GM08714 (cell line): ENCODE measurements at regions not wholly inside any gene's neighbourhood (a gene's known extent, or its start where the extent isn't known, plus 50 kb on each side); places are given as distances from the start of the nearest gene placed in this dataset.

Experiments used
- H3K4me3 ChIP-seq: fragments of 200-500 bp; sonication (Bioruptor generic); 2 replicates; pipeline ENCODE4 v1.5.1; 2014; ENCODE audit warnings: mild to moderate bottlenecking, low read length, inconsistent platforms
- ZNF274 ChIP-seq: IDR thresholded peaks from 2 replicates; pipeline ENCODE4 v1.6.1; 2012; ENCODE audit warnings: mild to moderate bottlenecking, low read depth, low read length

- TF ChIP-seq ZNF274, result no peak
- H3K4me3 ChIP-seq, result no peak overlapping the region
Measured at GRCh38 chr5:4215143-4215542, 619.5 kb downstream of the IRX1 start.

DNA sequence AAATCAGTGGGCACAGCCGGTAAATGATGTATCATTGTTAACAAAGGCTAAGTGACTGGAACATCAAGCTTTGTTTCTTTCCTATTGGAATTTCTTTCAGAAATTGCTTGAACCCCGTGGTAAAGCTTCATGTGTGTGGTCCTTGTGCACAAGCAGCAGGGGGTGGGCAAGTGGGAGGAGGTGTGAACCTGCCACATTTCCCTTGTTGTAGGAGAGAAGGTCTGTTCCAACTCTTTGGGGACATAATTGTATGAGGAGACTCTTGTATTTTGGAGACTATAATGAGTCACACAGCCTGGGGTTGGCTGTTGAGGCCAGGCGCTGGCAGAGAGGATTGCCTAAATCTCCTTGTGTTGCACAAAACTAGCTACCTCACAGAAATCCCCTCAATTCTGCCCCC is 620.5 kb downstream of the IRX1 start:
- no peak for TF ChIP-seq ZNF274
- H3K4me3 ChIP-seq, result no peak overlapping the region

DNA sequence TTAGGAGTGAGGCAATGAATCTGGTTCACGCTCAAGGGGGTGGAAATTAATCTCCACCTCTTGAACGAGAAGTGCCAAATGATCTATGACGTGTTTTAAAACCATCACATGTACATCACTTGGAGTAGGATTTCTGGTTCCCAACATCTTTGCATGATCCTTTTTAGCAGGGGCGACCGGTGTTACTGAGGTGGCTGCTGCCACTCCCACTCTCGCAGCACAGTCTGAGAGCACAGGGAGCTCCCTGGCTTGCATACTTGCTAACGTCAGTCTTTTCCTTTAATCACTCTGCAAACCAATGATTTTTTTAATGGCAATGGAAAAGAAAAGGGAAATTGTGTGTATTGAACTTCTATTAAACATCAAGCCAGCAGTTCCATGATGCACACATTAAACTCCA is 624.4 kb downstream of the IRX1 start:
- TF ChIP-seq ZNF274, result no peak
- H3K4me3 ChIP-seq, result no peak overlapping the region

GRCh38 chr5:4221048-4221447 is 625.4 kb downstream of the IRX1 start:
- no peak for TF ChIP-seq ZNF274

GRCh38 chr5:4222147-4222546 is 626.5 kb downstream of the IRX1 start:
- no peak overlapping the region for H3K4me3 ChIP-seq
- no peak for TF ChIP-seq ZNF274

More at GRCh38 chr5:4221048-4221447, 625.4 kb downstream of the IRX1 start:
- no peak overlapping the region for H3K4me3 ChIP-seq

DNA sequence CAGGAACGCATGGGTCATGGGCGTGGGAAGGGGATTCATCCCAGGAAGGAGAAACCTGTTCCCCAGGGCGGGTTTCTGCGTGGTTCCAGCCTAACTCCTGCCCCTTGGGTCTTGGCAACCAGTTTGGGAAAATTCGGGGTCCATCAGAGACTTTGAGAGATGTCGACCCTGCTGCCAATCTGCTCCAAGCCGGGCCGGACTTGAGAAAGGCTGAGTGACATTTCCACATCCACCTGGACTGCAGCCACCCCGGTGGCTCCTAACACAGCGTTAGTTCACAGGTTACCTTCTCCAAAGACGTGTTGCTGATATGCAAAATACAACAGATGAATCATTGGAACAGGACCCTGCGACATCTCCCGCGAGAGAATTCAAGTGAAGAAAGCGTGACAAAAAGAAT is 627.2 kb downstream of the IRX1 start:
- no peak for TF ChIP-seq ZNF274
- no peak overlapping the region for H3K4me3 ChIP-seq

DNA sequence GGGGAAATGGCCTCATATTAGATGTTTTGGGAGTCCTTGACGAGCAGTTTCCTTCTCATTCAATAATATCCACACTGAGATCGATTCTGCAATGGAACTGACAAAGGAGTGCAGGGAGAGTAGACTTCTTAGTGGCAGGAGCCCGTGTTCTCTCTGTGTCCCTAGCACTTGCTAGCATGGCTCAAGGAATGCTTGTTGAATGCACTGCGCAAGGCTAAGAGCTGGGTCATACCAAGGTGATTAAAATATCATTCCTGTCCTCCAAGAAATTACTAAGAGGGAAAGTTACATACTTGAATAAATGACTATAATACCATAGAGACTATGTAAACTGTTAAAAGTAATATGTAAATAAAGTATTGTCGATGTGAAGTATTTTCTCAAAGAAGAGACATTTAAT is 630.1 kb downstream of the IRX1 start:
- no peak for TF ChIP-seq ZNF274
- no peak overlapping the region for H3K4me3 ChIP-seq

GRCh38 chr5:4226565-4226964 is 630.9 kb downstream of the IRX1 start:
- no peak overlapping the region for H3K4me3 ChIP-seq
- no peak for TF ChIP-seq ZNF274

GRCh38 chr5:4228708-4229107 is 633.1 kb downstream of the IRX1 start:
- no peak for TF ChIP-seq ZNF274
- no peak overlapping the region for H3K4me3 ChIP-seq

GRCh38 chr5:4229414-4230292 is 634.0 kb downstream of the IRX1 start:
- no peak for TF ChIP-seq ZNF274
- H3K4me3 ChIP-seq, result no peak overlapping the region

DNA sequence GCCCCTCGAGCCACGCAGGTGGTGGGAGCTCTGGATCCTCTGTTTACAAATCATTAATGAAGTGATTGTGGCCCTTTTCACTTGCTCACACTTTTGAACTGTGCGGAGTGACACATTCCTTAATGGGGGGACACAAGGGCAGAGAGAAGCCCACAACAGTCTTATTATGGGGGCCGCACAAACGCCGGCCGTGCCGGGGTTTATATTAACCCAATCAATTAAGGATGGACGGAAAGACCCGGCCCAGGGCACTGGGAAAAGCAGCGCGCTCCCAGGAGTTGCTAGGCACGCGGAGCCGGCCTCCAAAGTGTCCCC is 634.8 kb downstream of the IRX1 start:
- H3K4me3 ChIP-seq, result no peak overlapping the region
- TF ChIP-seq ZNF274, result no peak

GRCh38 chr5:4230786-4231641 is 635.4 kb downstream of the IRX1 start:
- H3K4me3 ChIP-seq, result no peak overlapping the region
- TF ChIP-seq ZNF274, result no peak

DNA sequence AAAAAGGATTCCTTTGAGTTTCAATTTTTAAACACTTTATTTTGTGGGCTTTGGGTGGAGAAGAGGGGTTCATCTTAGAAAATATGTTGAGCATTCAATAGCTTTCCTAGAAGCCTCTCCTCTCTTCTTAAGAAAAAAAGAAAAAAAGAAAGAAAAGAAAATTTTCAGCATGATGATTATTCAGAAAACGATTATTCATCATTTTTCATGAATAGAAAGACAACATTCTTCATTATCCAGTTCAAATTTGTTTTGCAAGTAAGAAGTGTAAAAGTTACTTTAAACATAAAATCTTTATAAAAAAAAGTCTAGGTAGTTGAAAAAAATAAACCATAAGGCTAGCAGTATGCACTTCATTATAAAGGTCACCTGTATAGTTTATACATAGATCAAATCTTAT is 636.5 kb downstream of the IRX1 start:
- no peak for TF ChIP-seq ZNF274

DNA sequence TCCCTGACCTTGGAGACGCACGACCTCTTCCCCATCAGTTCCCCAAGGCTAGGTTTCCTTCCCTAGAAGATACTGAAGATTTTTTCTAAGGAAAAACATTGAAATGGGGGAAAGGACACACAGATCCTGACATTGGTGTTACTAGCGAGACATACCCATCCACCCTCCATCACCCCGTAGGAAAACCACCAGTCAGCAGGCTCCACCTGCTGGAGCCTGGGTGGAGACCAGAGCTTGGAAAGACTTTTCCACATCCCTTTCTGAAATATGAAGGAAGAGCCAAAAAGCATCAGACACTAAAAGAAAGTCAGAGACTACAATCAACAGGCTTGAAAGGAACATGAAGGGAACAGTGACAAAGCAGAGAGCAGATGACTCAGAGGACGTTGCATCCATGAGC is 638.0 kb downstream of the IRX1 start:
- H3K4me3 ChIP-seq, result no peak overlapping the region
- TF ChIP-seq ZNF274, result no peak

More for the DNA sequence above, 636.5 kb downstream of the IRX1 start:
- H3K4me3 ChIP-seq, result no peak overlapping the region
